GM06990 (cell line): ENCODE measurements at regions not wholly inside any gene's neighbourhood (a gene's known extent, or its start where the extent isn't known, plus 50 kb on each side); places are given as distances from the start of the nearest gene placed in this dataset.

Source experiments
- DNase-seq: peaks from one replicate; pipeline ENCODE4 v3.0.0-alpha.2; 2011; ENCODE audit not compliant: insufficient read length; ENCODE audit errors: extremely low read depth
- H3K27me3 ChIP-seq: replicated peaks from 2 replicates; pipeline ENCODE4 v1.6.0; 2011; ENCODE audit warnings: low read length; ENCODE audit not compliant: control insufficient read depth, insufficient read depth
- H3K36me3 ChIP-seq: 2 replicates; pipeline ENCODE4 v1.5.1; 2011; ENCODE audit warnings: low read length; ENCODE audit not compliant: control insufficient read depth, insufficient read depth
- H3K4me3 ChIP-seq: replicated peaks from 2 replicates; pipeline ENCODE4 v1.5.1; 2011; ENCODE audit warnings: low read depth, mild to moderate bottlenecking, control low read depth, low read length
- TF ChIP-seq, protein P1 (sequence below): IDR thresholded peaks from 2 replicates; pipeline ENCODE4 v1.5.1; 2011; ENCODE audit warnings: low read length, control low read depth, mild to moderate bottlenecking, inconsistent platforms; ENCODE audit not compliant: insufficient read depth, poor library complexity, severe bottlenecking

- Histone ChIP-seq H3K27me3 (no peaks in the 10 kb centered on the region), H3K36me3 (no peaks in the 10 kb centered on the region), H3K4me3 (no peak overlapping the region)
- DNase-seq: no peak
- TF ChIP-seq, protein P1, sequence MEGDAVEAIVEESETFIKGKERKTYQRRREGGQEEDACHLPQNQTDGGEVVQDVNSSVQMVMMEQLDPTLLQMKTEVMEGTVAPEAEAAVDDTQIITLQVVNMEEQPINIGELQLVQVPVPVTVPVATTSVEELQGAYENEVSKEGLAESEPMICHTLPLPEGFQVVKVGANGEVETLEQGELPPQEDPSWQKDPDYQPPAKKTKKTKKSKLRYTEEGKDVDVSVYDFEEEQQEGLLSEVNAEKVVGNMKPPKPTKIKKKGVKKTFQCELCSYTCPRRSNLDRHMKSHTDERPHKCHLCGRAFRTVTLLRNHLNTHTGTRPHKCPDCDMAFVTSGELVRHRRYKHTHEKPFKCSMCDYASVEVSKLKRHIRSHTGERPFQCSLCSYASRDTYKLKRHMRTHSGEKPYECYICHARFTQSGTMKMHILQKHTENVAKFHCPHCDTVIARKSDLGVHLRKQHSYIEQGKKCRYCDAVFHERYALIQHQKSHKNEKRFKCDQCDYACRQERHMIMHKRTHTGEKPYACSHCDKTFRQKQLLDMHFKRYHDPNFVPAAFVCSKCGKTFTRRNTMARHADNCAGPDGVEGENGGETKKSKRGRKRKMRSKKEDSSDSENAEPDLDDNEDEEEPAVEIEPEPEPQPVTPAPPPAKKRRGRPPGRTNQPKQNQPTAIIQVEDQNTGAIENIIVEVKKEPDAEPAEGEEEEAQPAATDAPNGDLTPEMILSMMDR: no peak
Observed at GRCh38 chr5:2106721-2107120, 224.0 kb upstream of the IRX4 start.

GRCh38 chr5:2105141-2105540 is 222.4 kb upstream of the IRX4 start:
- no peaks in the 10 kb centered on the region for H3K36me3 ChIP-seq
- no peaks in the 10 kb centered on the region for H3K27me3 ChIP-seq
- no peak for DNase-seq
- TF ChIP-seq, protein P1: no peak
- H3K4me3 ChIP-seq: no peak overlapping the region

DNA sequence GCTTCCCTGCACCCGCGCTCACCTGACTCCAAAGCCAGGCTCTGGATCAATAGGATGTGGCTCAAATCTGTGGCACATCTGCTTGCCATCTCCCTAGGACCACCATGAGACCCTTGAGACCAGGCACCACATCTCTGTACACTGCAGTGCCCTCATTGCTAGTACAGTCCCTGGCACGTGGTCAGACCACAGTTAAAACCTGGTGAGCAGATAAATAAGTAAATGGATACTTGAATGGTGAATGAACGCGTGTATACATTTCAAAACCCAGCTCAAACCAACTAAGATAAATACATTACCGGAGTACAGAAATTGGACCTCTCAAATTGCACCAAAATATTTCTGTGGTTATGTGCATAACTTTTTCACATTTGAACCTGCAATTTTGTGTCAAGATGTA is 221.2 kb upstream of the IRX4 start:
- TF ChIP-seq, protein P1: no peak
- no peak for DNase-seq
- no peak overlapping the region for H3K4me3 ChIP-seq
- H3K36me3 ChIP-seq: no peaks in the 10 kb centered on the region
- H3K27me3 ChIP-seq: no peaks in the 10 kb centered on the region

GRCh38 chr5:2102819-2103776 is 220.4 kb upstream of the IRX4 start:
- TF ChIP-seq, protein P1: no peak
- H3K36me3 ChIP-seq: no peaks in the 10 kb centered on the region
- no peak for DNase-seq
- no peak overlapping the region for H3K4me3 ChIP-seq
- H3K27me3 ChIP-seq: no peaks in the 10 kb centered on the region

- Histone ChIP-seq H3K36me3 (no peaks in the 10 kb centered on the region), H3K4me3 (no peak overlapping the region), H3K27me3 (no peaks in the 10 kb centered on the region)
- DNase-seq: no peak
- TF ChIP-seq, protein P1: no peak
Observed at GRCh38 chr5:2101685-2102084, 219.0 kb upstream of the IRX4 start.
